GM23338 (cell line): ENCODE measurements at regions not wholly inside any gene's neighbourhood (a gene's known extent, or its start where the extent isn't known, plus 50 kb on each side); places are given as distances from the start of the nearest gene placed in this dataset.

Experiments used
- CREB1 ChIP-seq: fragments of 250-450 bp; sonication (Bioruptor Pico); IDR thresholded peaks from 2 replicates; pipeline ENCODE4 v1.5.0; 2020; ENCODE audit warnings: low read depth, mild to moderate bottlenecking, moderate library complexity
- CTCF ChIP-seq, 2 experiments: fragments of 200-600 bp in 1 of 2; sonication (generic) in 1 of 2; conservative IDR thresholded peaks; 2 replicates each; pipeline versions ENCODE4 v1.5.1 to v1.6.1; 2016 to 2017; ENCODE audit warnings: antibody characterized with exemption in 2 of 2, low read depth in 2 of 2, mild to moderate bottlenecking in 2 of 2, moderate library complexity in 1 of 2
- EZH2 ChIP-seq: fragments of 200-600 bp; sonication (generic); IDR thresholded peaks from one replicate; pipeline ENCODE4 v1.8.0; 2017; ENCODE audit warnings: antibody characterized with exemption, mild to moderate bottlenecking, low read depth; ENCODE audit not compliant: unreplicated experiment
- EZH2phosphoT487 ChIP-seq: fragments of 200-600 bp; sonication (generic); IDR thresholded peaks from one replicate; pipeline ENCODE4 v1.8.1; 2018; ENCODE audit warnings: antibody characterized with exemption; ENCODE audit not compliant: unreplicated experiment
- JUNB ChIP-seq: IDR thresholded peaks from one replicate; pipeline ENCODE4 v1.6.1; 2016; ENCODE audit warnings: antibody characterized with exemption; ENCODE audit not compliant: unreplicated experiment
- NANOG ChIP-seq: IDR thresholded peaks from 2 replicates; pipeline ENCODE4 v1.6.1; 2016; ENCODE audit warnings: antibody characterized with exemption, borderline replicate concordance
- POLR2AphosphoS5 ChIP-seq: IDR thresholded peaks from 2 replicates; pipeline ENCODE4 v1.6.1; 2016; ENCODE audit warnings: antibody characterized with exemption, low read depth
- REST ChIP-seq: IDR thresholded peaks from one replicate; pipeline ENCODE4 v1.6.1; 2018; ENCODE audit warnings: antibody characterized with exemption; ENCODE audit not compliant: unreplicated experiment
- ZNF331 ChIP-seq: fragments of 250-450 bp; sonication (Bioruptor Pico); IDR thresholded peaks from 2 replicates; pipeline ENCODE4 v1.5.0; 2020; ENCODE audit warnings: low read depth, mild to moderate bottlenecking, moderate library complexity

GRCh38 chr6:11320914-11321597, 88.6 kb upstream of the NEDD9 start:
- TF ChIP-seq CTCF (conservative IDR thresholded peaks at IDR 0.05; ENCODE audit: low read depth in 2 of 2) (no peak), REST (no peak), CREB1 (CRISPR knock-in tag) (no peak), JUNB (no peak), EZH2 (no peak), EZH2phosphoT487 (no peak), POLR2AphosphoS5 (no peak), ZNF331 (CRISPR knock-in tag) (no peak), NANOG (no peak)
